ENCODE measurements at regions not wholly inside any gene's neighbourhood (a gene's known extent, or its start where the extent isn't known, plus 50 kb on each side); places are given as distances from the start of the nearest gene placed in this dataset.

GRCh38 chr12:127052511-127053232, 1214.3 kb upstream of the TMEM132C start:
- in situ Hi-C loops (cut with MboI; ENCODE audit: low pct_unique_long_range_greater_than_20kb, low sequenced_read_pairs, unreplicated experiment), result no loop called here
- TF ChIP-seq CTCF (IDR thresholded peaks at IDR 0.05; ENCODE audit: extremely low read depth, insufficient read depth, missing control alignments), result no peak
- DNase-seq (ENCODE audit: low spot score), result no peak

GRCh38 chr12:127054531-127054930, 1212.4 kb upstream of the TMEM132C start:
- in situ Hi-C loops (cut with MboI; ENCODE audit: low pct_unique_long_range_greater_than_20kb, low sequenced_read_pairs, unreplicated experiment), result no loop called here
- TF ChIP-seq CTCF (IDR thresholded peaks at IDR 0.05; ENCODE audit: extremely low read depth, insufficient read depth, missing control alignments), result no peak
- no peak for DNase-seq (ENCODE audit: low spot score)

GRCh38 chr12:127060310-127060847, 1206.6 kb upstream of the TMEM132C start:
- no peak for TF ChIP-seq CTCF (IDR thresholded peaks at IDR 0.05; ENCODE audit: extremely low read depth, insufficient read depth, missing control alignments)
- DNase-seq (ENCODE audit: low spot score), result no peak
- in situ Hi-C loops (cut with MboI; ENCODE audit: low pct_unique_long_range_greater_than_20kb, low sequenced_read_pairs, unreplicated experiment), result no loop called here

GRCh38 chr12:127060933-127061332, 1206.0 kb upstream of the TMEM132C start:
- no peak for DNase-seq (ENCODE audit: low spot score)
- no peak for TF ChIP-seq CTCF (IDR thresholded peaks at IDR 0.05; ENCODE audit: extremely low read depth, insufficient read depth, missing control alignments)
- in situ Hi-C loops (cut with MboI; ENCODE audit: low pct_unique_long_range_greater_than_20kb, low sequenced_read_pairs, unreplicated experiment), result no loop called here

GRCh38 chr12:127063339-127064072, 1203.5 kb upstream of the TMEM132C start:
- in situ Hi-C loops (cut with MboI; ENCODE audit: low pct_unique_long_range_greater_than_20kb, low sequenced_read_pairs, unreplicated experiment), result no loop called here
- TF ChIP-seq CTCF (IDR thresholded peaks at IDR 0.05; ENCODE audit: extremely low read depth, insufficient read depth, missing control alignments), result no peak
- no peak for DNase-seq (ENCODE audit: low spot score)

- TF ChIP-seq CTCF (IDR thresholded peaks at IDR 0.05; ENCODE audit: extremely low read depth, insufficient read depth, missing control alignments), result no peak
- in situ Hi-C loops (cut with MboI; ENCODE audit: low pct_unique_long_range_greater_than_20kb, low sequenced_read_pairs, unreplicated experiment), result no loop called here
- DNase-seq (ENCODE audit: low spot score), result no peak
These were observed 1202.8 kb upstream of the TMEM132C start for GRCh38 chr12:127064207-127064606.

Data from GM13977 (cell line).